HK-2 (cell line): ENCODE measurements at regions not wholly inside any gene's neighbourhood (a gene's known extent, or its start where the extent isn't known, plus 50 kb on each side); places are given as distances from the start of the nearest gene placed in this dataset.
"Not testable (repeated sequence)": the region's sequence is repeated elsewhere in the genome, so short reads cannot be mapped to it uniquely, and the experiment has no call there.

Experiments used
- DNase-seq: peaks from one replicate; pipeline ENCODE4 v3.0.0-alpha.2; 2018; ENCODE audit not compliant: unreplicated experiment

- no peak for DNase-seq
Observed at GRCh38 chr5:116779846-116780245, 205.2 kb upstream of the SEMA6A start.

GRCh38 chr5:116778651-116779280 is 204.1 kb upstream of the SEMA6A start:
- DNase-seq: no peak

GRCh38 chr5:116778032-116778431 is 203.4 kb upstream of the SEMA6A start:
- DNase-seq: no peak

- DNase-seq: no peak
Observed at GRCh38 chr5:116773926-116774325, 199.3 kb upstream of the SEMA6A start.

- DNase-seq: no peak
Observed at GRCh38 chr5:116772806-116773205, 198.2 kb upstream of the SEMA6A start.

GRCh38 chr5:116772152-116772501 is 197.5 kb upstream of the SEMA6A start:
- no peak for DNase-seq

- DNase-seq: no peak
Observed at GRCh38 chr5:116771466-116772151, 197.0 kb upstream of the SEMA6A start.

- not testable (repeated sequence) for DNase-seq
Observed at GRCh38 chr5:116769953-116770352, 195.3 kb upstream of the SEMA6A start.

- DNase-seq: no peak
Observed at GRCh38 chr5:116769470-116769869, 194.8 kb upstream of the SEMA6A start.

- DNase-seq: peak; percentile 21
Observed at GRCh38 chr5:116766470-116766947, 191.9 kb upstream of the SEMA6A start.

- DNase-seq: no peak
Observed at GRCh38 chr5:116765441-116765840, 190.8 kb upstream of the SEMA6A start.

- no peak for DNase-seq
Observed at GRCh38 chr5:116764941-116765340, 190.3 kb upstream of the SEMA6A start.

GRCh38 chr5:116763987-116764866 is 189.6 kb upstream of the SEMA6A start:
- DNase-seq: no peak

- no peak for DNase-seq
Observed at GRCh38 chr5:116759860-116760640, 185.4 kb upstream of the SEMA6A start.

- DNase-seq: no peak
Observed at GRCh38 chr5:116757326-116757725, 182.7 kb upstream of the SEMA6A start.

GRCh38 chr5:116756531-116756930 is 181.9 kb upstream of the SEMA6A start:
- DNase-seq: no peak

GRCh38 chr5:116754556-116754955 is 179.9 kb upstream of the SEMA6A start:
- DNase-seq: no peak

- DNase-seq: no peak
Observed at GRCh38 chr5:116751684-116752083, 177.1 kb upstream of the SEMA6A start.

- DNase-seq: no peak
Observed at GRCh38 chr5:116750631-116751580, 176.3 kb upstream of the SEMA6A start.

GRCh38 chr5:116747881-116748280 is 173.3 kb upstream of the SEMA6A start:
- DNase-seq: peak; percentile 26

- no peak for DNase-seq
Observed at GRCh38 chr5:116746668-116747067, 172.0 kb upstream of the SEMA6A start.
